ENCODE measurements at regions not wholly inside any gene's neighbourhood (a gene's known extent, or its start where the extent isn't known, plus 50 kb on each side); places are given as distances from the start of the nearest gene placed in this dataset.

DNA sequence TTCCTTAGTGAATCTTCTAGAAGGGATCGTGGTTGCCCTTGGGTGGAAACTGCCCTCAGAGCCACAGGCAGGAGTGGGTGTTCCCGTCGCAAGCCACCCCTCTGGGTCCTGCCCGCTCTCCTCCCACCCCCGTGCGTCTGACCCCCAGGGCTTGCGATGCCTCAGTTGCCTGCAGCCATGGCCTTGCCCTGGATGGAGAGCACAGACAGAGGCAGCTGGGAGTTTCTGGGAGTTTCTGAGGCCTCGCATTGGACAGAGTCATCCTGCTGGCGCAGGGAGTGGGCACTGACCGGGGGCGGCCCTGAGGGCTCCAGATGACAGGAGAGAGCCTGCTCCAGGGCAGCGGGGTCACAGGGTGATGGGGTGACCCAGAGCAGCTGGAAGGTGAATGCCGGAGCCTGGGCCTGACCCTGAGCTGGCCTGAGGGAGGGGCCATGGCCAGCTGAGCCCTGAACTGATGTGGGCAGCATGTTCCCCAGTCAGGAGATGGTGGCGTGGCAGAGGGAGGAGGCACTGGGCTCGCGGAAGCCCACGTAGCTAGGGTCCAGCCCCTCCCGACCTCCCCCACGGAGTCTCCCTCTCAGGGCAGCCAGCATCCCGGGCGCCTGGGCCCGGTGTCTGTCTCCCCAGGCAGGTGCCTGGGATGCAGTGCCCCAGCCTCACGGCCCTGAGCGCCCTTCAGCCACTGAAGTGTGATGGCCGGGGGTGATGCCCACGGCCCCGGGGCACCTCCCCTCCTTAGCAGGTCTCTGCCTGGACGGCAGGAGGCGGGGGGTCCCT is 1236.2 kb downstream of the BRD1 start:
- no peak overlapping the region for H3K4me3 ChIP-seq (ENCODE audit: low read depth, low read length)
- TF ChIP-seq, protein P1, sequence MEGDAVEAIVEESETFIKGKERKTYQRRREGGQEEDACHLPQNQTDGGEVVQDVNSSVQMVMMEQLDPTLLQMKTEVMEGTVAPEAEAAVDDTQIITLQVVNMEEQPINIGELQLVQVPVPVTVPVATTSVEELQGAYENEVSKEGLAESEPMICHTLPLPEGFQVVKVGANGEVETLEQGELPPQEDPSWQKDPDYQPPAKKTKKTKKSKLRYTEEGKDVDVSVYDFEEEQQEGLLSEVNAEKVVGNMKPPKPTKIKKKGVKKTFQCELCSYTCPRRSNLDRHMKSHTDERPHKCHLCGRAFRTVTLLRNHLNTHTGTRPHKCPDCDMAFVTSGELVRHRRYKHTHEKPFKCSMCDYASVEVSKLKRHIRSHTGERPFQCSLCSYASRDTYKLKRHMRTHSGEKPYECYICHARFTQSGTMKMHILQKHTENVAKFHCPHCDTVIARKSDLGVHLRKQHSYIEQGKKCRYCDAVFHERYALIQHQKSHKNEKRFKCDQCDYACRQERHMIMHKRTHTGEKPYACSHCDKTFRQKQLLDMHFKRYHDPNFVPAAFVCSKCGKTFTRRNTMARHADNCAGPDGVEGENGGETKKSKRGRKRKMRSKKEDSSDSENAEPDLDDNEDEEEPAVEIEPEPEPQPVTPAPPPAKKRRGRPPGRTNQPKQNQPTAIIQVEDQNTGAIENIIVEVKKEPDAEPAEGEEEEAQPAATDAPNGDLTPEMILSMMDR (IDR thresholded peaks at IDR 0.05; ENCODE audit: low read depth, low read length, missing control alignments): no peak
- no peak for DNase-seq (ENCODE audit: low read depth)
- in situ Hi-C loops (cut with HindIII; ENCODE audit: low sequenced_read_pairs): no loop called here

DNA sequence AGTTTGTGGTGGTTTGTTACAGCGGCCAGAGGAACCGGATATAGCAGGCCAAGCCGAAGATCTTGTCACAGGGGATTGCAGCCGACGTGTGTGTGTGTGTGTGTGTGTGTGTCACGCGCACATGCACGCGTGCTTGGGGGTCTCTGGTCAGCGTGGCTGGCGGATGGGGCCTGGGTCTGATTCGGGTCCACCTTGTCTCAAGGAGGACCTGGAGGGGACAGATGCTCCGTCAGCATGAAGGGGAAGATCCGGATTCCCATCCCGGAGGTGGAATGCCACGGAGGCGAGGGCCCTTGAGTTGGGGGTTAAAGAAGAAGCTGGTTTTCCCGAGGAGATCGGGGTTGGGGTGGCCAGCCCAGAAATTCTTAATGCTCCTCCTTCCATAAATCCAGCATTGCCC is 1237.8 kb downstream of the BRD1 start:
- no peak overlapping the region for H3K4me3 ChIP-seq (ENCODE audit: low read depth, low read length)
- TF ChIP-seq, protein P1 (IDR thresholded peaks at IDR 0.05; ENCODE audit: low read depth, low read length, missing control alignments): no peak
- in situ Hi-C loops (cut with HindIII; ENCODE audit: low sequenced_read_pairs): no loop called here
- DNase-seq (ENCODE audit: low read depth): no peak

DNA sequence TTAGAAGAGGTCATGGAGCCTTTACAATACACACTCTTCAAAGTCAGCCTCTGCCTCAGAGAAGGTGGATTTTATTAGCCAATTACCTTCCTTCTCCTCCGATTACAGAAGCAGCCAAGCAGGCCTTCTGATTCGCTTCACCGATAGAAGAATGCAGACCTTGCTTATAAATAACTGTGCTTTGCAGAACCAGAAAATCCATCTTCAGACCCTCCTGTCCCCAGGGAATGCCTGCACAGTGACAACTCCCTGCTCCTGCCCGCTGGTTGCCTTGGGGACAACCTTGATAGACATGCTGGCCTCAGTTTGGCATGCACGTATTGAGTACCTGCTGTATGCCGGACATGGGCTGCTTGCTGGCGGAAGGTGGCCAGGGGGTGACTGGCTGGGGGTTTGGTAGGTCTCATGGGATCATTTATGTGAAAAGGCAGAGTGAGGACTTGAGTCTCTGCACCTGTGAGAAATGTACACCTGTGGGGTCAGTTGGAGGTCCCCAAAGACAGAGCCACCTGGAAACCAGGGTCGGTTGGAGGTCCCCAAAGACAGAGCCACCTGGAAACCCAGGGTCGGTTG is 1238.7 kb downstream of the BRD1 start:
- in situ Hi-C loops (cut with HindIII; ENCODE audit: low sequenced_read_pairs): no loop called here

DNA sequence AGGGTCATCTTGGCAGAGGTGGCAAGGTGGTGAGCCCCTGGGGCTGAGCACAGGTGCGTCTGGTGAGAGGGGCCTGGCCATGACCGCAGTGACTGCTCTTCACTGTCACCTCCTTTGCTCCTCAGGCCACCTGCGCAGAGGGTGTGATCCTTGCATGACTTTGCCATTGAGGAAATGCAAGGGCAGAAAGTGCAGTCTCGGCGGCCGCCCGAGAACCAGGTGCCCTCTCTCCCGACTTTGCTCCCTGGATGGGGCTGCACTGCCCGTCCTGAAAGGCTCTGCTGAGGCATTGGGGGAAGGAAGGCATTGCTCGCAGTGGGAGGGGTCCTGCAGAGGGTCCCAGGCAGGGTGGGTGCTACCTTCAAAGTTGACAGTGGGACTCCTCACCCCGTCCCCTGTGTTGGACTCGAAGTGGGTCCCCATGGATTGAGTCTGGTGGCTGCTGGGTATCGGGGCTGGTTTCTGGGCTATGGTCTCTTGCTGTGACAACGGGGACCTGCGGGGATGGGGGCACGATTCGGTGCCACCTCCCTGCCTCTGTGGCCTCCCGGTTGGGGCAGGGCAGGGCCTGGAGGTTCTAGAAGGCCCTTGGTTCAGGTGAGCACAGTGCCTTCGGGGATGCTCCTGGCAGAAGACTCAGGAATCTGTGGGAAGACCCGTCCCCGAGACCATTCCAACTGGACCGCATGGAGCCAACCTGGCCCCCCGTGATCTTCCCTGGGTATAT is 1239.4 kb downstream of the BRD1 start:
- no peak overlapping the region for H3K4me3 ChIP-seq (ENCODE audit: low read depth, low read length)
- in situ Hi-C loops (cut with HindIII; ENCODE audit: low sequenced_read_pairs): no loop called here
- TF ChIP-seq, protein P1 (IDR thresholded peaks at IDR 0.05; ENCODE audit: low read depth, low read length, missing control alignments): no peak
- no peak for DNase-seq (ENCODE audit: low read depth)

More for the DNA sequence above, 1238.7 kb downstream of the BRD1 start:
- H3K4me3 ChIP-seq (ENCODE audit: low read depth, low read length): no peak overlapping the region
- DNase-seq (ENCODE audit: low read depth): no peak
- TF ChIP-seq, protein P1 (IDR thresholded peaks at IDR 0.05; ENCODE audit: low read depth, low read length, missing control alignments): no peak

DNA sequence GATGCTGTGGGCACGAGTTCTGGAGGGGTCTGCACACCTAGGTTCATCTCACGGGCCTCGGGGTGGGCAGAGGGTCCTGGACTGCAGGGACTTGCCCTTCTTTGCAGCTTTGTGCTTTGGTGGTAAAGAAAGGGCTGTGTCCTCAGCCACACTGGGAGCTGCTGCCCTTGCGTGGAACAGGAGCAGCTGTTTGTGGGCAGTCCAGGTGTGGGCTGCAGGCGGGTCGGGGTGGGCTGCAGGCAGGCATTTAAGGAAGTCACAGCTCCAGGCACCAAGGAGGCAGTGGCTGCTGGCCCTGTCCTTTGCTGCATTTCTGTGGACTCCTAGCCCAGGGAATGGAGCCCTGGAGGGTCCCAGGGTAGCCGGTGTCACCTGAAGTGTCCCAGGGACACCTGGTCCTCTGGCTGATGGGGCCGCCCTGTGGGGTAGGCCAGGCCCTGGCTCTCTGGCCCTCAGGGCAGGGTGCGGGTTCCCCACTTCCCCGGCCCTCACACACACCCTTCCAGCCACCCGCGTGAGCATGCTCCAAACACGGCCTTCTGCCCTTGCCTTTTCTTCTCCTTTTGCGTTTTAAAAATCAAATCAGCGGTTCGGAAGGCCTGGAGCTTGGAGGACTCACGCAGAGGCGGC is 1240.3 kb downstream of the BRD1 start:
- TF ChIP-seq, protein P1 (IDR thresholded peaks at IDR 0.05; ENCODE audit: low read depth, low read length, missing control alignments): no peak
- in situ Hi-C loops (cut with HindIII; ENCODE audit: low sequenced_read_pairs): no loop called here

DNA sequence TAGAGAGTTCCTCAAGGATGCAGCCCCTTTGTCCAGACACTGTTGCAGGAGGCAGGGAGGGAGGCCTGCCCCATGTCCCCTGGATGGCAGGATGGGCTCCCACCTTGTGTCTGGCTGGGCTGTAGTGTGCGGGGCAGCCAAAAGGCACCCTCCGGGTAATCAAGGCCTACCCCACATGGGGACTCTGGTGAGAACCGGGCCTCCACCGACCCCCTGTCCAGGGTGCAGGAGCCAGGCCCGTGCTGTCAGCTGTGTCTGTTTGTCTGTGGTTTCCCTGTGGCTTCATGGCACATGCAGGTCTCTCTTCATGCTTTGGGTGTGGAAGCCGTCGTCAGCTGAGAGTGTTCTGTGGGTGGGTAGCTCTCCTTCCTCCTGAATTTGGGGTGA is 1240.9 kb downstream of the BRD1 start:
- in situ Hi-C loops (cut with HindIII; ENCODE audit: low sequenced_read_pairs): no loop called here
- no peak for DNase-seq (ENCODE audit: low read depth)
- no peak overlapping the region for H3K4me3 ChIP-seq (ENCODE audit: low read depth, low read length)
- TF ChIP-seq, protein P1 (IDR thresholded peaks at IDR 0.05; ENCODE audit: low read depth, low read length, missing control alignments): no peak

More for the DNA sequence above, 1240.3 kb downstream of the BRD1 start:
- no peak overlapping the region for H3K4me3 ChIP-seq (ENCODE audit: low read depth, low read length)
- DNase-seq (ENCODE audit: low read depth): no peak
